Stimulated activated CD4-positive, alpha-beta T cell treated with anti-CD3 and anti-CD28 coated beads, Interleukin-12 subunit alpha, Interleukin-12 subunit beta, amount 100 ng/mL, for 4 hours (primary cell): ENCODE measurements at regions not wholly inside any gene's neighbourhood (a gene's known extent, or its start where the extent isn't known, plus 50 kb on each side); places are given as distances from the start of the nearest gene placed in this dataset.

Experiments used
- DNase-seq: peaks from one replicate; pipeline ENCODE4 v3.0.0-alpha.2; 2020

DNA sequence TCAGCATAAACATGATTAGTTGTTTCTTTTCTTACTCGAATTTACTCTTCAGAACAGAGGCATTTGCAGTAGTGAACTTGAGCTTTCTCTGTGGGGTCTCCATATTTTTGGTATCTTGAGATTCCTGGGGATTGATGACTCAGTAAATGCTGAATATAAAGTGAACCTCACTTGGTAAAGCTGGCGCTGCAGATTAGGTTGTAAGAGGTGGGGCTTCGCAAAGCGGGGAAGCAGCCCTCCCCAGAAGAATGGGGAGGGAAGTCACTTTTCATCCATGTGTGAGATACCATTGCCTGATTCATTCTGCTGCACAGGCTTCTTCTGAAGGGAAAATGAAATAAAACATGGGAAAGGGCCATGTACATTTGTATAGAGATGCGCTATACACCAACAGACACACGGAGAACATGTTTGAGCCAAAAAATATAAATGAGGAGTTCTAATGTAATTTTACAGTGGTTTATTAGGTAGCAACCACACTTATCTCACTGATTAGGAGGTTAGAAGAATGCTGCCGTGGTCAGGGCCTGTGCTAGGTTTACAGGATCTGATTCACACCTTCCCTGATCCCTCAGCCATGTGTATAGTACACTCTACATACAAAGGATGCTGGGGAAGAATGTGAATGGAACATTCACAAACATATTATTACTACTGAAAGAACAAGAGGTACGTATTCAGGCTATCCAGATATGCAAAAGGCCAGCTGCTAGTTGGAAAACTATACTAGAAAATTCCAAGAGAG lies 63.5 kb downstream of the DNTTIP2 start:
- no peak for DNase-seq

DNA sequence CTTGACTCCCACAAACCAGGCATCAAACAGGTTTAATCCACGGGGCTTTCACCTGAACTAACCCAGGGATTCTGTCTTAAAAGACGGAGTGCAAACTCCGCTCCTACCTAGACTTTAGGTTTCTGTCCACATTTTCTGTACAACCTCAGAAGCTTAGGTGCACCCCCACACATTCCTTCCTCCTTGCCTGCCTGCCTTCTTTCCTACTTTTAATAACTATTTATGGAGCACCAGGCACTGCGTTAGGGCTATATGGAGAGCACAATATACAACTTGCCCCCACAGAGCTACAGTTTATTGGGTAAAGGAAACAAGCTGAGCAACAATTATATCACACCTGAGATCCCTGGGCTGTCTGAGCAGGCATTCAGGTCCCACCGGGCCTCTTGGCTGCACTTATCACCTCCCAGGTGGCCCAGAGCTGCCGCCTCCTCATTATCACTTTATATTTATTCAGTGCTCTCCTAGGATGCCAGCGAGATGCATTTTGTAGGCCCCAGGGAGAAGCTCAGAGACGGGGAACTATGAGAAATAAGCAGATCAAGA lies 64.1 kb downstream of the DNTTIP2 start:
- no peak for DNase-seq

DNA sequence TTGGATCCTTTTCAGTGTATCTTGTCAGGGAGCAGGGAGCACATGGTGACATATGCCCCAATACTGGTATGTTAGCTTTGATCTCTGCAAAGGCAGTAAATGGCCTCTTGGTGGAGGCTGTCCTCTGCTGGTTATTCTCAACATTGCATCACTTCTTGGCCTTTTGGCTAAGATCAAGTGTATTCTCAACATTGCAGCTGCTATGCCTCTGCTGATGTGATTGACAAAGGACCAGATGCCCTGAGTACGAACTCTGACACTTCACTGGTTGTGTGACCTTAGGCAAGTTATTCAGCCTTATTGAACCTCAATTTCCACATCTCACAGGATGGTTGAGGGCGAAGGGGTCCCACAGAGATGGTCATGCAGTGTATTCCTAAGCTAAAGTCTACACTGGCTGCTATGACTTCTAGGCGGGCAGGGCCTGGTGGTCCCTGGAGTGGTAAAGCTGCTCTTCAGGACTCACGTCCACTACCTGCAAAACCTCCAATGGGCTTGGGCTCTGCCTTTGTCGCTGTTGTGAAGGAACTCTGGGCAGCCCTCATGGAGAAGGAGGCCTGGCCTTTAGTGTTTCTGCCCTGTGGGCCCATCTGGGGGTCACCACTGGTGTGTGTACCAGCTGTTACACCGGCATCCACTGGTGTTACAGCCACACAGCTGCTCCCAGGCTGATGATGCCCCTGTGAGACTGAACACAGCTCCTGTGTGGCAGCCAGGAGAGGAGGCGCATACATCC lies 64.8 kb downstream of the DNTTIP2 start:
- DNase-seq = peak; percentile 12

- DNase-seq = no peak
Observed at GRCh38 chr1:93813076-93813475, 65.9 kb downstream of the DNTTIP2 start.

DNA sequence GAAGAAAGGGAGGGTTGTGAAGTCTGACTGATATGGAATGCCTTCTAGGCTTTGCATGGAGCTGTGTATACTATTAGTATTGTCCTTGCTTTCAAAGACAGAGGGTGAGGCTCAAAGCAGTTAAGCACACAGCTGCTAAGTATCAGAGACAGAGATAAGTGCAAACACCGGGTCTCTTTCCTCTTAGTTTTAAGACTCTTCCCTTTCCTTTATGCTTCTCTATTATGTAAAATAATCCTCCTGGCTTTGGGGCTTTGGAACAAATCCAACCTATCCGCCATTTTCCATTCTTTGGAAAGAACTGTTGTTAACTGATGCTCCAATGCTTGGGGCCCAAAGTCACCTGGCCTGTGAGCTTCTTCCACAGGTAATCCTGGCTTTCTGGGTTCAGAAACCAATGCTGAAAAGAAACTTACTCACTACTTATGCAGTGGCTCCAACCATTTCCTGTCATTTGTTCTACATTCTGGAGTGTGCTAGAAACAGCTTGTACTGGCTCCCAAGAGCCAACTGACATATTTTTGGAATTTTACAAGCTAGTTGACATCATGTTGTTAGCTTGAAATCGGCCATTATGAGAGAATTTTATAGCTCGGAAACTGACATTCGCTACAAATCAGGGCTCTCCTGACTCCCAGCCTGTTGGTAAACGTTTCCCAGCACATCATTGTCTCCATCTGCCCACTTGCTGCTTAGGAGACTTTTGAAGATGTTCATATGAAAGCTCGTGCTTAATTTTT lies 67.5 kb downstream of the DNTTIP2 start:
- DNase-seq = no peak

GRCh38 chr1:93810316-93810715 lies 68.7 kb downstream of the DNTTIP2 start:
- DNase-seq = no peak

- DNase-seq = no peak
Observed at GRCh38 chr1:93808871-93809270, 70.1 kb downstream of the DNTTIP2 start.

DNA sequence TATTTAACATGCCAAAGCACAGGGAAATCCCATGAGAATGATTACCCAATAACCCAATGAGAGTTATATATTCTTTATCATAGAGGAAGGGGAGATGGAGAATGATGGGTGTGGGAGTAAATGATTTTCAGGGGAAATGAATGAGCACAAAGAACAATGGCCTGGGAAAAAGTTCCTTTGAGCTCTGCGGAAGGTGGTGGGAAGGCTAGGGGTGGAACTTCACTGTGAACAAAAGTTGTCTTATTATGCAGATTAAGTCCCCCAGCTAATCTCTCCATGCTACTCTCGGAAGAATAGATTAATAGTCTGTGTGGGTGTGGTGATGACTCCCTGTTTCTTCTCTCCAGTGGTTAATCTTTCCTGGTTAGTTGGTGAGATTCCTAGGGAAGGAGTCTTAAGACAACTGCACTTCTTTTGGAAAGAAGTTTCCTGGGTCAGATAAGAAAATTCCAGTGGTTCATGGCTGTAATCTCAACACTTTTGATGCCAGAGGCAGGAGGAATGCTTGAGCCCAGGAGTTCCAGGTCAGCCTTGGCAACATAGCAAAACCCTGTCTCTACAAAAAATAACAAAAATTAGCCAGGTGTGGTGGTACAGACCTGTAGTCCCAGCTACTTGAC lies 71.6 kb downstream of the DNTTIP2 start:
- DNase-seq = no peak

DNA sequence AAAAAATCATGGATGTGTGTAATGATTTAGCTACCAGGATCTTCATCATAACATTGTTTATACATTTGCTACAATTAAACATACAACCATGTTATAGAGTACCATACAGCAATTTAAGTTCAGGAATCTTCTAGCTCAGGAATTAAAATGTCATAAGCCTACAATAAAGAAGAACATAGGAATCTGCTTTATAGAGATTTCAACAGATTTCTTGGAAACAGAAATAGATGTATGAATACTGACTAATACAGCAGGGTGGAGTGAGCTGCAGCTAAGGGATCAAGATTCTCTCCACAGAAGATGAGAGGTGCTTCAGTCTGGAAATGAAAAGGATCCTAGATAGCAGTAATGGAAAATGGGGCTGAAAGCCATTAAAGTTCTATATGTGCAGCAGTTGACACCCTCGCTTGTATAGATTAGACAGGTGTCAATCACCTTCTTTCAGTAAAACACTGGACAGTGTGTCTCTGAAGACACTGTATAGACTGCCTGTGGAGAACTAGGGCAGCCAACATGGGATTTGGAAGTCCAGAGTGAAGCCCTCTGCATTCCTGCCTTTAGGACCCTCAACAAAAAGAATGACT lies 73.9 kb downstream of the DNTTIP2 start:
- no peak for DNase-seq

- no peak for DNase-seq
Observed at GRCh38 chr1:93804412-93804811, 74.6 kb downstream of the DNTTIP2 start.

DNA sequence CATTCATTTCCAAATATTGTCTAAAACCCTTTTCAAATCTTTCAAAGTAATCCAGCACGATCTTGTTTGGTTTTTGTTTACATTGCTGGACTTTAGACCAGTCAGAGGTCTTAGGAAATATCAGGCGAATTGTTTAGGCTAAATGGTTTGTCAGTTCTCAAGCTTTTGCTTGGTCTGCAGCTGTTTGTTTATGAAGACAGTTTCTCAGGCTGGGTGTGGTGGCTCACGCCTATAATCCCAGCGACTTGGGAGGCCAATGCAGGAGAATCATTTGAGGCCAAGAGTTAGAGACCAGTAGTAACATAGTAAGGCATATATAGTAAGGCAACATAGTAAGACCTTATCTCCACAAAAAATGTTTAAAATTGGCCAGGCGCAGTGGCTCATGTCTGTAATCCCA lies 77.5 kb downstream of the DNTTIP2 start:
- no peak for DNase-seq

DNA sequence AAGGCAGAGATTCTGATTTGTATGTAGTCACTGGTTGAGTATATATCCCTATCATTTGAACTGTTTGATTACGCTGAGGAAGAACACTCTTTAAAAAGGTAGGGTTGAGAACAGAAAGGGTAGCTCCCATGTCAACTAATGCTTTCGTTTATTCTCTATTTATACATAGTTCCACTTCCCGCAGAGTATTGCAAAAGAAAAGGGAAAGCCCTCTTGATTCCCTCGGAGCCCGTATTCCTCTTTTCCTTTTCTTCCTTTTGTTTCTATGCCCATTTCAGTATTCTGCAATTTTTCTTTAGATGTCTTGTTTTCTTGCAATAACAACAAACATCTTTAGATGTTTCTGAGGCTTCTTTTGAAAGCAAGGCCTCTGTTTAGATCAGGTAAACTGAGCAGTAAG lies 78.2 kb downstream of the DNTTIP2 start:
- no peak for DNase-seq

DNA sequence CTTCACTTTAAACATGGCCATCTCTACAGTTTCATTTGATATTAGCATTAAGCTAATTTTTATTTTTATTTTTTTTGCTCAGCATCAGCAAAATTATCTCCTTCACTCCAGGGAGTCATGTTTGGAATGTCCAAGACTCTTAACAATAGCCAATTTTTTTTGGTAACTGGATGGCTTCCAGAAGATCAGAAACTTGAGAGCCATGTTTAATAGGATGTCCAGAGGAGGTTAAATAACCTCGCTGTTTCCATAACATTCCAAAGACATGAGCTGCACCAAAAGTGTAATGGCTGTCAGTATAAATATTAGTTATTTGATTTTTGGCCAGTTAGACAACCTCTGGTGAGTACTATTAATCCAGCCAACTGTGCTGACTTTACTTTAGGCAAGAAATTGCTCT lies 80.7 kb downstream of the DNTTIP2 start:
- no peak for DNase-seq

- DNase-seq = no peak
Observed at GRCh38 chr1:93784538-93784937, 94.5 kb downstream of the DNTTIP2 start.

GRCh38 chr1:93783876-93784275 lies 95.1 kb downstream of the DNTTIP2 start:
- DNase-seq = no peak

GRCh38 chr1:93779540-93780165 lies 98.0 kb upstream of the BCAR3 start:
- DNase-seq = no peak

- DNase-seq = no peak
Observed at GRCh38 chr1:93778457-93778856, 96.8 kb upstream of the BCAR3 start.

DNA sequence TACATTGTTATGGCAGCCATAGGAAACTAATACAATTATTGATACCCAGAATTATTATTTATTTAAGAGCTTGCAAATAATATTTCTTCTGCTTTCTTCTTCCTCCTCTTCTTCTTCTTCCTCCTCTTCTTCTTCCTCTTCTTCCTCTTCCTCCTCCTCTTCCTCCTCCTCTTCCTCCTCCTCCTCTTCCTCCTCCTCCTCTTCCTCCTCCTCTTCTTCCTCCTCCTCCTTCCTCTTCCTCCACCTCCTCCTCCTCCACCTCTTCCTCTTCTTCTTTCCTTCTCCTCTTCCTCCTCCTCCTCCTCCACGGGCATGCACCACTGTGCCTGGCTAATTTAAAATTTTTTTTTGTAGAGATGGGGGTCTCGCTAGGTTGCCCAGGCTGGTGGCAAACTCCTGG lies 95.6 kb upstream of the BCAR3 start:
- DNase-seq = no peak

- DNase-seq = no peak
Observed at GRCh38 chr1:93776728-93777127, 95.1 kb upstream of the BCAR3 start.

- DNase-seq = no peak
Observed at GRCh38 chr1:93775224-93775623, 93.6 kb upstream of the BCAR3 start.

GRCh38 chr1:93774707-93775106 lies 93.1 kb upstream of the BCAR3 start:
- DNase-seq = no peak
